K562 (cell line): ENCODE measurements at regions not wholly inside any gene's neighbourhood (a gene's known extent, or its start where the extent isn't known, plus 50 kb on each side); places are given as distances from the start of the nearest gene placed in this dataset.

ENCODE experiments used
- BRCA1 ChIP-seq, 2 experiments: fragments of 450-650 bp in 1 of 2; sonication (generic) in 1 of 2; formaldehyde crosslinking in 1 of 2; IDR thresholded peaks; 2 replicates each; pipeline versions ENCODE4 v1.5.0 to v1.6.1; 2017 to 2020; ENCODE audit warnings: mild to moderate bottlenecking in 1 of 2, missing genetic modification reagents in 1 of 2
- CHD1 ChIP-seq: fragments of 200-600 bp; sonication (generic); IDR thresholded peaks from one replicate; pipeline ENCODE4 v1.6.1; 2012; ENCODE audit warnings: mild to moderate bottlenecking, moderate library complexity, low read length, inconsistent platforms
- FOXK2 ChIP-seq, 2 experiments: fragments of 450-650 bp; IDR thresholded peaks in 1 of 2; conservative IDR thresholded peaks in 1 of 2; 2 replicates each; pipeline ENCODE4 v1.6.1; 2016; ENCODE audit warnings: low read depth in 2 of 2, mild to moderate bottlenecking in 1 of 2
- PHF20 ChIP-seq: fragments of 450-650 bp; IDR thresholded peaks from 2 replicates; pipeline ENCODE4 v1.6.1; 2018; ENCODE audit not compliant: partially characterized antibody
- TCF7L2 ChIP-seq: fragments of 150-350 bp; IDR thresholded peaks from 2 replicates; pipeline ENCODE4 v1.6.1; 2016; ENCODE audit warnings: low read depth, mild to moderate bottlenecking, low read length, moderate library complexity
- TOE1 ChIP-seq, 2 experiments: fragments of 450-650 bp in 1 of 2; sonication (generic) in 1 of 2; formaldehyde crosslinking in 1 of 2; IDR thresholded peaks; 2 replicates each; pipeline versions ENCODE4 v1.7.1 to v1.8.0; 2016 to 2022; ENCODE audit warnings: borderline replicate concordance in 2 of 2, mild to moderate bottlenecking in 2 of 2, antibody characterized with exemption in 1 of 2, inconsistent platforms in 1 of 2, low read depth in 1 of 2, missing genetic modification reagents in 1 of 2, moderate library complexity in 1 of 2
- ZNF24 ChIP-seq: fragments of 450-650 bp; IDR thresholded peaks from 2 replicates; pipeline ENCODE4 v1.6.1; 2016
- TF ChIP-seq, protein P1 (sequence below), 3 experiments: IDR thresholded peaks in 2 of 3; conservative IDR thresholded peaks in 1 of 3; 2 replicates each; pipeline ENCODE4 v1.5.1; 2011 to 2012; ENCODE audit warnings: low read length in 3 of 3, mild to moderate bottlenecking in 3 of 3, control low read depth in 2 of 3, improper control_type of control experiment in 1 of 3, inconsistent platforms in 1 of 3, low read depth in 1 of 3, mixed read lengths in 1 of 3, moderate library complexity in 1 of 3; ENCODE audit not compliant: insufficient read depth in 2 of 3
- TF ChIP-seq, protein P2 (sequence below): sonication (generic); formaldehyde crosslinking; IDR thresholded peaks from 2 replicates; pipeline ENCODE4 v1.8.1; 2023; ENCODE audit warnings: mild to moderate bottlenecking, missing genetic modification reagents

DNA sequence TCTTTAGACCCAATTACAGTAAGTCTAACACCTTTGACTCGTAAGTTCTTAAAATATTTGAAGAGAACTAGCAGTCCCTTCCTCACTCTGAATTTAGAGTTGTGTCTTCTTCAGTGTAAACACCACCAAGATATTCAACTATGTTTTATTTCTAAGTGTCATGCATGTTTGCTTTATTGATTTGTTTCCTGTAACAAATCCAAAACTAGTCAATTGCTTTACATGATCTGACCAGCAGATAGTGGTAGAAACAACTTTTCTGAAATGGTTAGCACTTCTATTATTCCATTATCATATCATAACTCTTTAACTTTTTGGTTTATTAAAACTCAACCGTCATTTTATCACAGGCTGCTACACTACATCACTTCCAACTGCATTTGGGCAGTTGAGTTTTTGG is 90.1 kb downstream of the INHBA start:
- TF ChIP-seq, protein P1, sequence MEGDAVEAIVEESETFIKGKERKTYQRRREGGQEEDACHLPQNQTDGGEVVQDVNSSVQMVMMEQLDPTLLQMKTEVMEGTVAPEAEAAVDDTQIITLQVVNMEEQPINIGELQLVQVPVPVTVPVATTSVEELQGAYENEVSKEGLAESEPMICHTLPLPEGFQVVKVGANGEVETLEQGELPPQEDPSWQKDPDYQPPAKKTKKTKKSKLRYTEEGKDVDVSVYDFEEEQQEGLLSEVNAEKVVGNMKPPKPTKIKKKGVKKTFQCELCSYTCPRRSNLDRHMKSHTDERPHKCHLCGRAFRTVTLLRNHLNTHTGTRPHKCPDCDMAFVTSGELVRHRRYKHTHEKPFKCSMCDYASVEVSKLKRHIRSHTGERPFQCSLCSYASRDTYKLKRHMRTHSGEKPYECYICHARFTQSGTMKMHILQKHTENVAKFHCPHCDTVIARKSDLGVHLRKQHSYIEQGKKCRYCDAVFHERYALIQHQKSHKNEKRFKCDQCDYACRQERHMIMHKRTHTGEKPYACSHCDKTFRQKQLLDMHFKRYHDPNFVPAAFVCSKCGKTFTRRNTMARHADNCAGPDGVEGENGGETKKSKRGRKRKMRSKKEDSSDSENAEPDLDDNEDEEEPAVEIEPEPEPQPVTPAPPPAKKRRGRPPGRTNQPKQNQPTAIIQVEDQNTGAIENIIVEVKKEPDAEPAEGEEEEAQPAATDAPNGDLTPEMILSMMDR (IDR thresholded peaks at IDR 0.05 in 2 of 3, conservative IDR thresholded peaks at IDR 0.05 in 1 of 3; ENCODE audit: insufficient read depth in 2 of 3, low read depth in 1 of 3, low read length in 3 of 3) = no peak
- TF ChIP-seq BRCA1 (IDR thresholded peaks at IDR 0.05) (no peak), BRCA1 (CRISPR knock-in tag; IDR thresholded peaks at IDR 0.05) (no peak), TOE1 (IDR thresholded peaks at IDR 0.05; ENCODE audit: borderline replicate concordance) (no peak), TOE1 (CRISPR knock-in tag; IDR thresholded peaks at IDR 0.05; ENCODE audit: borderline replicate concordance, low read depth) (no peak), CHD1 (no peak), TCF7L2 (no peak), FOXK2 (conservative IDR thresholded peaks at IDR 0.05 in 1 of 2, IDR thresholded peaks at IDR 0.05 in 1 of 2; ENCODE audit: low read depth in 2 of 2) (no peak), ZNF24 (no peak), PHF20 (no peak)
- TF ChIP-seq, protein P2, sequence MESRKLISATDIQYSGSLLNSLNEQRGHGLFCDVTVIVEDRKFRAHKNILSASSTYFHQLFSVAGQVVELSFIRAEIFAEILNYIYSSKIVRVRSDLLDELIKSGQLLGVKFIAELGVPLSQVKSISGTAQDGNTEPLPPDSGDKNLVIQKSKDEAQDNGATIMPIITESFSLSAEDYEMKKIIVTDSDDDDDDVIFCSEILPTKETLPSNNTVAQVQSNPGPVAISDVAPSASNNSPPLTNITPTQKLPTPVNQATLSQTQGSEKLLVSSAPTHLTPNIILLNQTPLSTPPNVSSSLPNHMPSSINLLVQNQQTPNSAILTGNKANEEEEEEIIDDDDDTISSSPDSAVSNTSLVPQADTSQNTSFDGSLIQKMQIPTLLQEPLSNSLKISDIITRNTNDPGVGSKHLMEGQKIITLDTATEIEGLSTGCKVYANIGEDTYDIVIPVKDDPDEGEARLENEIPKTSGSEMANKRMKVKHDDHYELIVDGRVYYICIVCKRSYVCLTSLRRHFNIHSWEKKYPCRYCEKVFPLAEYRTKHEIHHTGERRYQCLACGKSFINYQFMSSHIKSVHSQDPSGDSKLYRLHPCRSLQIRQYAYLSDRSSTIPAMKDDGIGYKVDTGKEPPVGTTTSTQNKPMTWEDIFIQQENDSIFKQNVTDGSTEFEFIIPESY (CRISPR knock-in tag) = no peak
